ENCODE measurements at regions not wholly inside any gene's neighbourhood (a gene's known extent, or its start where the extent isn't known, plus 50 kb on each side); places are given as distances from the start of the nearest gene placed in this dataset.

DNA sequence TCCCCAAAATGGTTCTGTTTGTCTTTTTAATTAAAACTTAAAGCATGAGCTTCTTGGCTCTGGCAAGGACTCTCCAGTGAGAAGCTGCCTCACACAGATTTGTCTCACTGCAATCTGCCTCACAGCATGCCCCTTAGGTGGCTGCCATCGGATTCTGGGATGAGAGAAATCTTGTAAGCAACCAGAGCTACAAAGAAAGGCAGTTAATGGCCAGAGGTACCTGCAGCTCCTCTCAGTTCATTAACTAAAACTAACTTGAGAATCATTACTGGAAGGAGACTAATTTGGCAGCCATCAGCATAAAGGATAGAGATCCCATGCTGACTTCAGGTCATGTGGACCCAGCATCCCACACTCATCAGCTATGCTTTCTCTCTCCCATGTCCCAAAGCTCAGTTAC, 220.6 kb upstream of the DMAC1 start:
- no peak for TF ChIP-seq EZH2 (IDR thresholded peaks at IDR 0.05)
- no peak for TF ChIP-seq EZH2phosphoT487 (IDR thresholded peaks at IDR 0.05)
- TF ChIP-seq, protein P1, sequence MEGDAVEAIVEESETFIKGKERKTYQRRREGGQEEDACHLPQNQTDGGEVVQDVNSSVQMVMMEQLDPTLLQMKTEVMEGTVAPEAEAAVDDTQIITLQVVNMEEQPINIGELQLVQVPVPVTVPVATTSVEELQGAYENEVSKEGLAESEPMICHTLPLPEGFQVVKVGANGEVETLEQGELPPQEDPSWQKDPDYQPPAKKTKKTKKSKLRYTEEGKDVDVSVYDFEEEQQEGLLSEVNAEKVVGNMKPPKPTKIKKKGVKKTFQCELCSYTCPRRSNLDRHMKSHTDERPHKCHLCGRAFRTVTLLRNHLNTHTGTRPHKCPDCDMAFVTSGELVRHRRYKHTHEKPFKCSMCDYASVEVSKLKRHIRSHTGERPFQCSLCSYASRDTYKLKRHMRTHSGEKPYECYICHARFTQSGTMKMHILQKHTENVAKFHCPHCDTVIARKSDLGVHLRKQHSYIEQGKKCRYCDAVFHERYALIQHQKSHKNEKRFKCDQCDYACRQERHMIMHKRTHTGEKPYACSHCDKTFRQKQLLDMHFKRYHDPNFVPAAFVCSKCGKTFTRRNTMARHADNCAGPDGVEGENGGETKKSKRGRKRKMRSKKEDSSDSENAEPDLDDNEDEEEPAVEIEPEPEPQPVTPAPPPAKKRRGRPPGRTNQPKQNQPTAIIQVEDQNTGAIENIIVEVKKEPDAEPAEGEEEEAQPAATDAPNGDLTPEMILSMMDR (IDR thresholded peaks at IDR 0.05), result no peak
